ENCODE measurements at regions not wholly inside any gene's neighbourhood (a gene's known extent, or its start where the extent isn't known, plus 50 kb on each side); places are given as distances from the start of the nearest gene placed in this dataset.

GRCh38 chr7:68488341-68489060 is 1109.8 kb upstream of the AUTS2 start:
- H3K27me3 ChIP-seq, result no peaks in the 10 kb centered on the region
- no peak overlapping the region for H3K4me3 ChIP-seq
- H3K27ac ChIP-seq, result no peak overlapping the region
- intact Hi-C loops (cut with DNase I), result no loop called here
- WGBS (ENCODE audit: insufficient coverage, low coverage, low lambda C conversion rate, missing lambda C conversion rate), result 51% methylated on average over 6 of the region's 8 CpGs
- H3K4me1 ChIP-seq, result no peaks in the 10 kb centered on the region
- H3K36me3 ChIP-seq, result no peaks in the 10 kb centered on the region
- no peak for TF ChIP-seq CTCF (IDR thresholded peaks at IDR 0.05)
- no peaks in the 10 kb centered on the region for H3K9me3 ChIP-seq
- DNase-seq, result no peak
- ATAC-seq, result no peak

GRCh38 chr7:68491523-68492358 is 1106.5 kb upstream of the AUTS2 start:
- Histone ChIP-seq H3K27ac (no peak overlapping the region), H3K4me3 (no peak overlapping the region), H3K4me1 (no peaks in the 10 kb centered on the region), H3K27me3 (no peaks in the 10 kb centered on the region), H3K9me3 (no peaks in the 10 kb centered on the region), H3K36me3 (no peaks in the 10 kb centered on the region)
- no peak for ATAC-seq
- intact Hi-C loops (cut with DNase I), result no loop called here
- TF ChIP-seq CTCF (IDR thresholded peaks at IDR 0.05) (no peak), POLR2A (IDR thresholded peaks at IDR 0.05) (no peak)
- DNase-seq, result no peak
- WGBS (ENCODE audit: insufficient coverage, low coverage, low lambda C conversion rate, missing lambda C conversion rate), result 35% methylated on average over 2 of the region's 2 CpGs

- Histone ChIP-seq H3K9me3 (no peaks in the 10 kb centered on the region), H3K36me3 (no peaks in the 10 kb centered on the region), H3K27me3 (no peaks in the 10 kb centered on the region), H3K4me1 (no peaks in the 10 kb centered on the region), H3K27ac (no peak overlapping the region), H3K4me3 (no peak overlapping the region)
- intact Hi-C loops (cut with DNase I), result no loop called here
- DNase-seq (no peak), ATAC-seq (no peak)
- 100% methylated on average over 1 of the region's 1 CpG for WGBS (ENCODE audit: insufficient coverage, low coverage, low lambda C conversion rate, missing lambda C conversion rate)
- TF ChIP-seq CTCF (IDR thresholded peaks at IDR 0.05) (no peak), POLR2A (IDR thresholded peaks at IDR 0.05) (no peak)
These were observed 1106.0 kb upstream of the AUTS2 start for GRCh38 chr7:68492359-68492690.

- 50% methylated on average over 3 of the region's 3 CpGs for WGBS (ENCODE audit: insufficient coverage, low coverage, low lambda C conversion rate, missing lambda C conversion rate)
- no peak overlapping the region for H3K4me3 ChIP-seq
- intact Hi-C loops (cut with DNase I), result no loop called here
These were observed 1094.9 kb upstream of the AUTS2 start for GRCh38 chr7:68503400-68503799.

More at GRCh38 chr7:68503400-68503799, 1094.9 kb upstream of the AUTS2 start:
- H3K9me3 ChIP-seq, result no peaks in the 10 kb centered on the region
- H3K36me3 ChIP-seq, result no peaks in the 10 kb centered on the region
- ATAC-seq (no peak), DNase-seq (no peak)
- TF ChIP-seq POLR2A (IDR thresholded peaks at IDR 0.05) (no peak), CTCF (IDR thresholded peaks at IDR 0.05) (no peak)
- H3K27me3 ChIP-seq, result no peaks in the 10 kb centered on the region
- H3K4me1 ChIP-seq, result no peaks in the 10 kb centered on the region
- no peak overlapping the region for H3K27ac ChIP-seq
